Activated CD4-positive, alpha-beta T cell treated with anti-CD3 and anti-CD28 coated beads for 48 hours (primary cell): ENCODE measurements at regions not wholly inside any gene's neighbourhood (a gene's known extent, or its start where the extent isn't known, plus 50 kb on each side); places are given as distances from the start of the nearest gene placed in this dataset.
"Not testable (repeated sequence)": the region's sequence is repeated elsewhere in the genome, so short reads cannot be mapped to it uniquely, and the experiment has no call there.

Source experiments
- DNase-seq: peaks from one replicate; pipeline ENCODE4 v3.0.0-alpha.2; 2020

- DNase-seq = no peak
Measured at GRCh38 chr10:9015447-9015846, 961.0 kb downstream of the GATA3 start.

GRCh38 chr10:9016930-9017329 is 962.4 kb downstream of the GATA3 start:
- DNase-seq = no peak

- DNase-seq = no peak
Measured at GRCh38 chr10:9018195-9019173, 964.0 kb downstream of the GATA3 start.

- DNase-seq = no peak
Measured at GRCh38 chr10:9023206-9023605, 968.7 kb downstream of the GATA3 start.

- no peak for DNase-seq
Measured at GRCh38 chr10:9024210-9024609, 969.7 kb downstream of the GATA3 start.

- no peak for DNase-seq
Measured at GRCh38 chr10:9028231-9028630, 973.7 kb downstream of the GATA3 start.

- no peak for DNase-seq
Measured at GRCh38 chr10:9035355-9035754, 980.9 kb downstream of the GATA3 start.

GRCh38 chr10:9036711-9037204 is 982.3 kb downstream of the GATA3 start:
- DNase-seq = no peak

GRCh38 chr10:9038146-9038714 is 983.7 kb downstream of the GATA3 start:
- no peak for DNase-seq

- DNase-seq = no peak
Measured at GRCh38 chr10:9043466-9043865, 989.0 kb downstream of the GATA3 start.

- DNase-seq = no peak
Measured at GRCh38 chr10:9045311-9045710, 990.8 kb downstream of the GATA3 start.

- no peak for DNase-seq
Measured at GRCh38 chr10:9051328-9051974, 997.0 kb downstream of the GATA3 start.

- no peak for DNase-seq
Measured at GRCh38 chr10:9052767-9053166, 998.3 kb downstream of the GATA3 start.

- DNase-seq = no peak
Measured at GRCh38 chr10:9056521-9056920, 1002.0 kb downstream of the GATA3 start.

- not testable (repeated sequence) for DNase-seq
Measured at GRCh38 chr10:9057293-9057692, 1002.8 kb downstream of the GATA3 start.

GRCh38 chr10:9060314-9060713 is 1005.8 kb downstream of the GATA3 start:
- DNase-seq = no peak

- no peak for DNase-seq
Measured at GRCh38 chr10:9061871-9062270, 1007.4 kb downstream of the GATA3 start.

GRCh38 chr10:9066152-9066551 is 1011.7 kb downstream of the GATA3 start:
- DNase-seq = no peak

- DNase-seq = no peak
Measured at GRCh38 chr10:9068003-9068402, 1013.5 kb downstream of the GATA3 start.

- DNase-seq = peak; percentile 45
Measured at GRCh38 chr10:9069136-9069535, 1014.6 kb downstream of the GATA3 start.

- no peak for DNase-seq
Measured at GRCh38 chr10:9075420-9075819, 1020.9 kb downstream of the GATA3 start.

GRCh38 chr10:9076066-9076465 is 1021.6 kb downstream of the GATA3 start:
- DNase-seq = peak; percentile 43

GRCh38 chr10:9081253-9081652 is 1026.8 kb downstream of the GATA3 start:
- no peak for DNase-seq

- DNase-seq = no peak
Measured at GRCh38 chr10:9081961-9082360, 1027.5 kb downstream of the GATA3 start.
